ENCODE measurements at regions not wholly inside any gene's neighbourhood (a gene's known extent, or its start where the extent isn't known, plus 50 kb on each side); places are given as distances from the start of the nearest gene placed in this dataset.
A peak's percentile ranks its signal among the peaks of the same experiment; 100 is the strongest.

- Histone ChIP-seq H3K27ac (no peak overlapping the region), H3K4me3 (no peak overlapping the region), H3K27me3 (peaks cover 0 to 22% of the 10 kb centered on the region in 2 donors), H3K9me3 (no peaks in the 10 kb centered on the region), H3K36me3 (no peaks in the 10 kb centered on the region), H3K4me1 (peaks cover 0 to 23% (median 5%) of the 10 kb centered on the region in 4 donors)
- TF ChIP-seq CTCF (IDR thresholded peaks at IDR 0.05): no peak
- no peak for TF ChIP-seq POLR2A (IDR thresholded peaks at IDR 0.05)
- DNase-seq: no peak
Observed at GRCh38 chr2:45172760-45173392, 163.6 kb upstream of the SIX2 start.

- Histone ChIP-seq H3K27me3 (peaks cover 0 to 25% of the 10 kb centered on the region in 2 donors), H3K4me1 (peaks cover 0 to 23% (median 5%) of the 10 kb centered on the region in 4 donors), H3K36me3 (no peaks in the 10 kb centered on the region), H3K9me3 (no peaks in the 10 kb centered on the region), H3K27ac (no peak overlapping the region), H3K4me3 (no peak overlapping the region)
- DNase-seq: no peak
- TF ChIP-seq POLR2A (IDR thresholded peaks at IDR 0.05): no peak
- no peak for TF ChIP-seq CTCF (IDR thresholded peaks at IDR 0.05)
Observed at GRCh38 chr2:45172142-45172541, 162.9 kb upstream of the SIX2 start.

GRCh38 chr2:45171136-45171501 is 161.9 kb upstream of the SIX2 start:
- H3K9me3 ChIP-seq: no peaks in the 10 kb centered on the region
- H3K4me3 ChIP-seq: no peak overlapping the region
- no peak for DNase-seq
- H3K4me1 ChIP-seq: peaks cover 0 to 23% (median 5%) of the 10 kb centered on the region in 4 donors
- no peaks in the 10 kb centered on the region for H3K36me3 ChIP-seq
- TF ChIP-seq POLR2A (IDR thresholded peaks at IDR 0.05): no peak
- no peak for TF ChIP-seq CTCF (IDR thresholded peaks at IDR 0.05)
- H3K27ac ChIP-seq: no peak overlapping the region
- H3K27me3 ChIP-seq: peaks cover 0 to 25% of the 10 kb centered on the region in 2 donors

GRCh38 chr2:45170191-45171135 is 161.2 kb upstream of the SIX2 start:
- no peaks in the 10 kb centered on the region for H3K36me3 ChIP-seq
- peaks cover 0 to 23% (median 5%) of the 10 kb centered on the region in 4 donors for H3K4me1 ChIP-seq
- DNase-seq: no peak
- H3K27ac ChIP-seq: no peak overlapping the region
- peaks cover 0 to 25% of the 10 kb centered on the region in 2 donors for H3K27me3 ChIP-seq
- no peaks in the 10 kb centered on the region for H3K9me3 ChIP-seq
- TF ChIP-seq CTCF (IDR thresholded peaks at IDR 0.05) (no peak), POLR2A (IDR thresholded peaks at IDR 0.05) (no peak)
- peak overlapping the region in 1 of 4 donors; percentile 41 for H3K4me3 ChIP-seq

GRCh38 chr2:45169339-45170190 is 160.3 kb upstream of the SIX2 start:
- TF ChIP-seq POLR2A (IDR thresholded peaks at IDR 0.05) (no peak), CTCF (IDR thresholded peaks at IDR 0.05) (no peak)
- no peak overlapping the region for H3K27ac ChIP-seq
- H3K36me3 ChIP-seq: no peaks in the 10 kb centered on the region
- peaks cover 0 to 25% of the 10 kb centered on the region in 2 donors for H3K27me3 ChIP-seq
- H3K4me3 ChIP-seq: peak overlapping the region in 3 of 4 donors; percentile 22 to 46 (median 41)
- peaks cover 0 to 23% (median 5%) of the 10 kb centered on the region in 4 donors for H3K4me1 ChIP-seq
- DNase-seq: no peak
- H3K9me3 ChIP-seq: no peaks in the 10 kb centered on the region
